ENCODE measurements at regions not wholly inside any gene's neighbourhood (a gene's known extent, or its start where the extent isn't known, plus 50 kb on each side); places are given as distances from the start of the nearest gene placed in this dataset.

- TF ChIP-seq POLR2A (IDR thresholded peaks at IDR 0.05): no peak
- no peak for TF ChIP-seq CTCF (IDR thresholded peaks at IDR 0.05)
Measured at GRCh38 chr12:23014749-23015148, 389.8 kb downstream of the ETNK1 start.
